ENCODE measurements at regions not wholly inside any gene's neighbourhood (a gene's known extent, or its start where the extent isn't known, plus 50 kb on each side); places are given as distances from the start of the nearest gene placed in this dataset.
"Not testable (repeated sequence)": the region's sequence is repeated elsewhere in the genome, so short reads cannot be mapped to it uniquely, and the experiment has no call there.

GRCh38 chr11:97722721-97723120 is 1298.0 kb upstream of the CNTN5 start:
- DNase-seq, result peak; percentile 81

GRCh38 chr11:97729546-97730272 is 1291.0 kb upstream of the CNTN5 start:
- DNase-seq, result no peak

- DNase-seq, result no peak
Observed at GRCh38 chr11:97732011-97732632, 1288.6 kb upstream of the CNTN5 start.

GRCh38 chr11:97738751-97739150 is 1282.0 kb upstream of the CNTN5 start:
- DNase-seq, result no peak

- DNase-seq, result no peak
Observed at GRCh38 chr11:97739932-97740800, 1280.6 kb upstream of the CNTN5 start.

- no peak for DNase-seq
Observed at GRCh38 chr11:97740801-97741151, 1280.0 kb upstream of the CNTN5 start.

- no peak for DNase-seq
Observed at GRCh38 chr11:97742717-97743116, 1278.0 kb upstream of the CNTN5 start.

GRCh38 chr11:97743205-97743742 is 1277.5 kb upstream of the CNTN5 start:
- no peak for DNase-seq

- DNase-seq, result no peak
Observed at GRCh38 chr11:97745515-97746050, 1275.2 kb upstream of the CNTN5 start.

GRCh38 chr11:97746818-97747217 is 1273.9 kb upstream of the CNTN5 start:
- no peak for DNase-seq

- DNase-seq, result no peak
Observed at GRCh38 chr11:97751405-97751804, 1269.3 kb upstream of the CNTN5 start.

- no peak for DNase-seq
Observed at GRCh38 chr11:97751952-97752351, 1268.8 kb upstream of the CNTN5 start.

- peak; percentile 68 for DNase-seq
Observed at GRCh38 chr11:97754976-97755375, 1265.8 kb upstream of the CNTN5 start.

- no peak for DNase-seq
Observed at GRCh38 chr11:97756571-97757335, 1264.0 kb upstream of the CNTN5 start.

GRCh38 chr11:97761175-97761574 is 1259.6 kb upstream of the CNTN5 start:
- DNase-seq, result no peak

GRCh38 chr11:97764193-97764592 is 1256.6 kb upstream of the CNTN5 start:
- DNase-seq, result no peak

GRCh38 chr11:97764605-97765004 is 1256.1 kb upstream of the CNTN5 start:
- DNase-seq, result no peak

GRCh38 chr11:97770570-97770969 is 1250.2 kb upstream of the CNTN5 start:
- no peak for DNase-seq

- no peak for DNase-seq
Observed at GRCh38 chr11:97772705-97773104, 1248.0 kb upstream of the CNTN5 start.

- not testable (repeated sequence) for DNase-seq
Observed at GRCh38 chr11:97784388-97784787, 1236.4 kb upstream of the CNTN5 start.

GRCh38 chr11:97786961-97787360 is 1233.8 kb upstream of the CNTN5 start:
- no peak for DNase-seq

GRCh38 chr11:97794876-97795275 is 1225.9 kb upstream of the CNTN5 start:
- no peak for DNase-seq

All from islet precursor cell (in vitro differentiated cells).